Sigmoid colon (tissue), 6 donors: ENCODE measurements at regions not wholly inside any gene's neighbourhood (a gene's known extent, or its start where the extent isn't known, plus 50 kb on each side); places are given as distances from the start of the nearest gene placed in this dataset.

Source experiments
- DNase-seq: peaks from one replicate; pipeline ENCODE4 v3.0.0-alpha.2; 2019
- H3K27ac ChIP-seq, 4 donors: fragments of 200-600 bp; sonication (generic); one replicate each; pipeline ENCODE4 v1.5.1; 2016 to 2019; ENCODE audit warnings: mild to moderate bottlenecking in 1 of 4
- H3K27me3 ChIP-seq, 3 donors: fragments of 200-600 bp; sonication (generic); one replicate each; pipeline ENCODE4 v1.5.1; 2019; ENCODE audit warnings: mild to moderate bottlenecking in 1 of 3
- H3K36me3 ChIP-seq, 4 donors: fragments of 200-600 bp; sonication (generic); one replicate each; pipeline ENCODE4 v1.5.1; 2016 to 2019
- H3K4me1 ChIP-seq, 4 donors: fragments of 200-600 bp; sonication (generic); one replicate each; pipeline ENCODE4 v1.5.1; 2017 to 2019
- H3K4me3 ChIP-seq, 4 donors: fragments of 200-600 bp; sonication (generic); one replicate each; pipeline ENCODE4 v1.5.1; 2017 to 2019; ENCODE audit warnings: mild to moderate bottlenecking in 2 of 4, moderate library complexity in 1 of 4
- H3K9me3 ChIP-seq, 4 donors: fragments of 200-600 bp in 3 of 4; sonication (generic) in 3 of 4; one replicate each; pipeline versions ENCODE4 v1.5.1 to v1.6.1; 2013 to 2019
- CTCF ChIP-seq, 4 experiments: fragments of 450-650 bp in 3 of 4; fragments of 200-600 bp in 1 of 4; IDR thresholded peaks; one replicate each; pipeline ENCODE4 v1.5.1; 2016 to 2019; ENCODE audit warnings: antibody characterized with exemption in 4 of 4, mild to moderate bottlenecking in 3 of 4, moderate library complexity in 2 of 4
- EP300 ChIP-seq, 4 donors: sonication (generic); formaldehyde crosslinking; IDR thresholded peaks; one replicate each; pipeline ENCODE4 v1.6.1; 2017; ENCODE audit warnings: antibody characterized with exemption in 4 of 4
- POLR2A ChIP-seq, 2 donors: fragments of 450-650 bp; IDR thresholded peaks; one replicate each; pipeline ENCODE4 v1.6.1; 2016; ENCODE audit warnings: antibody characterized with exemption in 2 of 2, mild to moderate bottlenecking in 2 of 2, moderate library complexity in 2 of 2
- POLR2AphosphoS5 ChIP-seq, 4 donors: sonication (generic); formaldehyde crosslinking; IDR thresholded peaks; one replicate each; pipeline ENCODE4 v1.6.1; 2017; ENCODE audit warnings: antibody characterized with exemption in 4 of 4
- WGBS, 2 donors: extraction: QIAGEN DNeasy Blood & Tissue Kit; methylation state at CpG; one replicate each; pipeline ENCODE4 v1.1.7; 2013; 5-methylcytosine and 5-hydroxymethylcytosine counted together
- intact Hi-C: fragments of 100-400 bp; cut with DNase I; formaldehyde crosslinking; loops from one replicate; pipeline ENCODE4 v1.15.1; 2023
- donor health status: healthy with polysubstance abuse.
- donor health status: healthy.

GRCh38 chr10:83983578-83984255 lies 155.6 kb upstream of the GHITM start:
- Histone ChIP-seq H3K27me3 (no peaks in the 10 kb centered on the region), H3K27ac (no peak overlapping the region), H3K4me3 (no peak overlapping the region), H3K9me3 (no peaks in the 10 kb centered on the region), H3K4me1 (no peaks in the 10 kb centered on the region), H3K36me3 (no peaks in the 10 kb centered on the region)
- DNase-seq = no peak
- WGBS, 2 donors = 64 to 70% methylated on average over 4 of the region's 4 CpGs
- intact Hi-C loops = no loop called here
- no peak for TF ChIP-seq CTCF (IDR thresholded peaks at IDR 0.05)
- TF ChIP-seq POLR2A (IDR thresholded peaks at IDR 0.05) = no peak
- no peak for TF ChIP-seq EP300 (IDR thresholded peaks at IDR 0.05)
- TF ChIP-seq POLR2AphosphoS5 (IDR thresholded peaks at IDR 0.05) = no peak

GRCh38 chr10:83984256-83984640 lies 155.1 kb upstream of the GHITM start:
- TF ChIP-seq CTCF (IDR thresholded peaks at IDR 0.05) (no peak), EP300 (IDR thresholded peaks at IDR 0.05) (no peak), POLR2AphosphoS5 (IDR thresholded peaks at IDR 0.05) (no peak), POLR2A (IDR thresholded peaks at IDR 0.05) (no peak)
- intact Hi-C loops = no loop called here
- DNase-seq = no peak
- no peaks in the 10 kb centered on the region for H3K9me3 ChIP-seq
- no peaks in the 10 kb centered on the region for H3K4me1 ChIP-seq
- H3K27me3 ChIP-seq = no peaks in the 10 kb centered on the region
- H3K27ac ChIP-seq = no peak overlapping the region
- no peaks in the 10 kb centered on the region for H3K36me3 ChIP-seq
- no peak overlapping the region for H3K4me3 ChIP-seq

- Histone ChIP-seq H3K27me3 (no peaks in the 10 kb centered on the region), H3K9me3 (no peaks in the 10 kb centered on the region), H3K4me3 (no peak overlapping the region), H3K36me3 (no peaks in the 10 kb centered on the region), H3K4me1 (no peaks in the 10 kb centered on the region), H3K27ac (no peak overlapping the region)
- 66 to 69% methylated on average over 1 of the region's 1 CpG for WGBS, 2 donors
- no peak for DNase-seq
- no peak for TF ChIP-seq CTCF (IDR thresholded peaks at IDR 0.05)
- no peak for TF ChIP-seq EP300 (IDR thresholded peaks at IDR 0.05)
- no peak for TF ChIP-seq POLR2A (IDR thresholded peaks at IDR 0.05)
- no peak for TF ChIP-seq POLR2AphosphoS5 (IDR thresholded peaks at IDR 0.05)
- intact Hi-C loops = no loop called here
Observed at GRCh38 chr10:83986800-83987199, 152.5 kb upstream of the GHITM start.

GRCh38 chr10:83987216-83987615 lies 152.1 kb upstream of the GHITM start:
- intact Hi-C loops = no loop called here
- no peak for DNase-seq
- Histone ChIP-seq H3K9me3 (no peaks in the 10 kb centered on the region), H3K27me3 (no peaks in the 10 kb centered on the region), H3K4me1 (no peaks in the 10 kb centered on the region), H3K27ac (no peak overlapping the region), H3K4me3 (no peak overlapping the region), H3K36me3 (no peaks in the 10 kb centered on the region)
- WGBS, 2 donors = 89 to 96% methylated on average over 1 of the region's 1 CpG
- TF ChIP-seq POLR2AphosphoS5 (IDR thresholded peaks at IDR 0.05) (no peak), POLR2A (IDR thresholded peaks at IDR 0.05) (no peak), EP300 (IDR thresholded peaks at IDR 0.05) (no peak), CTCF (IDR thresholded peaks at IDR 0.05) (no peak)

GRCh38 chr10:83988435-83988834 lies 150.9 kb upstream of the GHITM start:
- 81 to 94% methylated on average over 1 of the region's 1 CpG for WGBS, 2 donors
- Histone ChIP-seq H3K9me3 (no peaks in the 10 kb centered on the region), H3K4me1 (no peaks in the 10 kb centered on the region), H3K4me3 (no peak overlapping the region), H3K36me3 (no peaks in the 10 kb centered on the region), H3K27me3 (no peaks in the 10 kb centered on the region), H3K27ac (no peak overlapping the region)
- no peak for DNase-seq
- no peak for TF ChIP-seq POLR2A (IDR thresholded peaks at IDR 0.05)
- intact Hi-C loops = no loop called here
